GM21390 (cell line): ENCODE measurements at regions not wholly inside any gene's neighbourhood (a gene's known extent, or its start where the extent isn't known, plus 50 kb on each side); places are given as distances from the start of the nearest gene placed in this dataset.
"Not testable (repeated sequence)": the region's sequence is repeated elsewhere in the genome, so short reads cannot be mapped to it uniquely, and the experiment has no call there.

Experiments used
- ATAC-seq: cut with Tn5 transposase; IDR thresholded peaks from one replicate; pipeline ENCODE4 v1.9.1; 2021; ENCODE audit not compliant: unreplicated experiment

DNA sequence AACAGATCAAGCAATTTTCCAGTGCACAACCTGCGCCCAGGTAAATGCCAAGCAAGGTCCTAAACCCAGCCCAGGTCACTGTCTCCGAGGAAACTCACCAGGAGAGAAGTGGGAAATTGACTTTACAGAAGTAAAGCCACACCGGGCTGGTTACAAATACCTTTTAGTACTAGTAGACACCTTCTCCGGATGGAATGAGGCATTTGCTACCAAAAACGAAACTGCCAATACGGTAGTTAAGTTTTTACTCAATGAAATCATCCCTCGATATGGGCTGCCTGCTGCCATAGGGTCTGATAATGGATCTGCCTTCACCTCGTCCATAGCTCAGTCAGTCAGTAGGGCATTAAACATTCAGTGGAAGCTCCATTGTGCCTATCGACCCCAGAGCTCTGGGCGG, 459.0 kb upstream of the HTR1E start:
- not testable (repeated sequence) for ATAC-seq

DNA sequence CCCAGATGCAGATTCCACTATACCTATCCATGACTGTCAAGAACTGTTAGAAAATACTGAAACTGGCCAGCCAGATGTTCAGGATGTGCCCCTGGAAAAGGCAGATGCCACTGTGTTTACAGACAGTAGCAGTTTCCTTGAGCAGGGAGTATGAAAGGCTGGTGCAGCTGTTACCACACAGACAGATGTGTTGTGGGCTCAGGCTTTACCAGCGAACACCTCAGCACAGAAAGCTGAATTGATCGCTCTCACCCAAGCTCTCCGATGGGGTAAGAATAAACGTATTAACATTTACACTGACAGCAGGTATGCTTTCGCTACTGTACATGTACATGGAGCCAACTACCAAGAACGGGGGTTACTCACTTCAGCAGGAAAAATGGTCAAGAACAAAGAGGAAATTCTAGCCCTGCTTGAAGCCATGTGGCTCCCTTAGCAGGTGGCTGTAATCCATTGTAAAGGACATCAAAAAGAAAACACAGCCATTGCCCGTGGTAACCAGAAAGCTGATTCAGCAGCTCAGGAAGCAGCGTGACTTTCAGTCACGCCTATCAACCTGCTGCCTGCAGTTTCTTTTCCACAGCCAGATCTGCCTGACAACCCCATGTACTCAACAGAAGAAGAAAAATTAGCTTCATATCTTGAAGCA, 459.7 kb upstream of the HTR1E start:
- ATAC-seq = no peak

DNA sequence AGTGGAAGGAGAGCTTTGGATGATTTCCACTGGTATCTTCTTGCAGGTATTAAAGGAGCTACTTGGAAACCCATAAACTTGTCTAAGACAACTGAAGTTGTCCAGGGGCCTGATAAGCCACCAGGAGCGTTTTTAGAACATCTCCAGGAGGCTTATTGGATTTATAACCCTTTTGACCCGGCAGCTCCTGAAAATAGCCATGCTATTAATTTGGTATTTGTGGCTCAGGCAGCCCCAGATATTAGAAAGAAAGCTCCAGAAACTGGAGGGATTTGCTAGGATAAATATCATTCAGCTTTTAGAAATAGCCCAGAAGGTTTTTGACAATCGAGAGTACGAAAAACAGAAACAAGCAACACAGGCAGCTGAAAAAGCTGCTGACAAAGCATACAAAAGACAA, 461.0 kb upstream of the HTR1E start:
- ATAC-seq = no peak

- no peak for ATAC-seq
Measured at GRCh38 chr6:86474081-86474480, 463.2 kb upstream of the HTR1E start.

DNA sequence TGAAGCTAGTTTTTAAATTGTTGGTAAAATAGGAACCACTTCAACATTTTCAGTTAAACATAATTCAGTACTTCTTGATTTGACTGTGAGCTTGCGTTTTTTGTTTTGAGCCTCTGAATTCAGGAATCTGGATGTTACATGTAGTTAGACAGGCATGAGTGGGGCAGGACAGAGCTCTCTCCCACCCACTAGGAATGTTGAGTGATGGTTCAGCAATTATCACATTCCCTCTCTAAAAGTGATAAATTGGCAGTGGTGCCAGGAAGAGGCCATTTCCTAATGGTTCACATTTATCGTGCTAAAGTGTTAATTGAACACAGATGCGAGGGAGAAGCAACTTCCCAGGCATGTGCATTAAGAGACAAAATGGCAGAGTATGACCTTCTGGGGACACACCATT, 465.5 kb upstream of the HTR1E start:
- no peak for ATAC-seq

- no peak for ATAC-seq
Measured at GRCh38 chr6:86459978-86460377, 477.4 kb upstream of the HTR1E start.

DNA sequence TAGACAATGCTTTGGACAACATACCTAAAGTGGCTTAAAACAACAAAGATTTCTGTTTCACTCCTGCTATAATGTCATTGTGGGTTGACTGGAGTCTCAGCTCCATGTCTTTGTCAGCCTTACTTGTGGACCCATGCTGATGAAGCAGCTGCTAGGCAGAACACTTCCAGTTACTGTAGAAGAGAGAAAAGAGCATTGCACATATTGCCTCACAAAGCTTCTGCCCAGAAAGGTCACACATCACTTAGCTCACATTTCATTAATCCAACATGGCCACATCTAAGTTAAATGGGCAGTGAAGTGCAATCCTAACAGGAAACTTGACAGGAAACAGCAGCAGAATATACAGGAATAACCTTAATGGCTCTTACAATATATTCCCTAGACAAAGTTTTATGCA, 480.5 kb upstream of the HTR1E start:
- ATAC-seq = no peak

DNA sequence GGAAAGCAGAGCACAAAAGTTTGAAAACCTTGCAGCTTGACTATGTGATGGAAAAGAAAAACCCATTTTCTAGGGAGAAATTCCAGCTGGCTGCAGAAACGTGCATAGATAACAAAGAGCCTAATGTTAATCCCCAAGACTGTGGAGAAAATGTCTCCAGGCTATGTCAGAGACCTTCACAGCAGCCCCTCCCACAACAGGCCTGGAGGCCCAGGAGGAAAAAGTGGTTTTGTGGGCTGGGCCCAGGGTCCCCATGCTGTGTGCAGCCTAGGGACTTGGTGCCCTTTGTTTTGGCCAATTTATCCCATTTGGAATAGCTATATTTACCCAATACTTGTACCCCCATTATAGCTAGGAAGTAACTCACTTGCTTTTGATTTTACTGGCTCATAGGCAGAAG, 484.1 kb upstream of the HTR1E start:
- ATAC-seq = no peak

- no peak for ATAC-seq
Measured at GRCh38 chr6:86448398-86448797, 488.9 kb upstream of the HTR1E start.

- ATAC-seq = no peak
Measured at GRCh38 chr6:86440608-86441007, 496.7 kb upstream of the HTR1E start.

GRCh38 chr6:86423571-86423970, 513.8 kb upstream of the HTR1E start:
- ATAC-seq = no peak

DNA sequence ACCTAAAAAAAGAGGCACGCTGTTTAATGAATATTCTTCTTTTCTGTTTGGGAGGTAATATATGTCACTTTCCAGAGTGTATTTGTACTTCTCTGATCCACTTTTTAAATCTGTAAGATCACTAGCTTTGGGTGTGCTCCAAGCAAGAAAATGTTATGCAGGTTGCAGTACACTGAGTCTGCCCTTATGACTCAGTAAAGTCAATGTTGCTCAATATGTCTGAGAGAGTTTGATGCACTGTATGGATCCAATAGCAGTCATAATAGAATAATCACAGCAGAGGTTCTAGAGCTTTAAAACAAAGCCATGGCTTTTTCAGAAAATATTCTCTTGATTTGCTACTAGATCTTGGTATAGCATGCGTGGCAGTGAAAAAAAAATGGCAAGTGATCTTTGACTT, 525.3 kb upstream of the HTR1E start:
- no peak for ATAC-seq

DNA sequence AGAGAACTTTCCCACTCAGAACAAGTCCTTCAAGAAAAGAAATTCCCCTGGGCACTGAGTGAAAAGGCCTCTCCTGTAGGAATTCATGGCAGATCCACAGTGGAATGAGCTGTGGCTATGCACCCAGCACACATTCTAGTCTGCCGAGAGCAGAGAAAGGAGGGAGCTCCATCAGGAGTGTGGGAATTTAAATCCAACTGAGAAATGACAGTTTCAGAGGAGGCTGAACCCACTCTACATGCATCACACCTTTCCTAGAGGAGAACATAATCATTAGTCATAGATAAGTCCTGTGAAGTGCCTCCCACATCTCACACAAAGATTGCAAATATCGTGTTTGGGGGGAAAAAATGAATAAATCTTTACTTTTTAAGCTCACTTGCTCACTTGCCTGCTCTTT, 530.2 kb upstream of the HTR1E start:
- ATAC-seq = no peak

DNA sequence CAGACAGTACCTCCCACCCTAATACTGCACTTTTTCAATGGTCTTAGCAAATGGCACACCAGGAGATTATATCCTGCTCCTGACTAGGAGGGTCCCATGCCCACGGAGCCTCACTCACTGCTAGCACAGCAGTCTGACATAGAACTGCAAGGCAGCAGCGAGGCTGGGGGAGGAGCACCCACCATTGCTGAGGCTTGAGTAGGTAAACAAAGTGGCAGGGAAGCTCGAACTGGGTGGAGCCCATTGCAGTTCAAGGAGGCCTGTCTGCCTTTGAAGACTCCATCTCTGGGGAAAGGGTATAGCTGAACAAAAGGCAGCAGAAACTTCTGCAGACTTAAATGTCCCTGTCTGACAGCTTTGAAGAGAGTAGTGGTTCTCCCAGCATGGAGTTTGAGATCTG, 544.5 kb upstream of the HTR1E start:
- ATAC-seq = not testable (repeated sequence)

DNA sequence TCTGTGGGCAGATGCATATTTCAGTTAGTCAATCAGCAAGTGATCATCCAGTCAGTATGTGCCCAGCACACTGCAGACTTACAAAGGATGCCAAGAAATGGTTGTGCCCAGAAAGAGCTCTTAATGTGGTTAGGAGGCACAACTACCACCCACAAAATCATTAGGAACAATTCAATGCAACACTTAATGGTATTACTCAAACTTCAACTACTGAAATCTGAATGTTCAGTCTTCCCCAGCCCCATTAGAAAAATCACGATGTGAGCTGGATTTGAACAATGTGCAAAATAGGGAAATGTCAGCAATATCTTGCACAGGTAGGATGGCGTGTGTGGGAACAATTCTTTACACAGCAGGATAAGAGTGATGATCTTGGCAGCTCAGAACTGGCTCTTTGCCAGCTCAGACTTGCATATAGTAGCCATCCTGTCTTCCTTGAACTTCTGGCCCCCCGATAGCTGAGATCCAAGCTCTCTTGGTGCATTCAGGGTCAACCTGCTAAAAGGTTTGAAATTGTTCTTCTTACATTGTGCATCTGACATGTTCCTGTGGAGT, 556.7 kb upstream of the HTR1E start:
- no peak for ATAC-seq

GRCh38 chr6:86357877-86358276, 579.5 kb upstream of the HTR1E start:
- no peak for ATAC-seq

GRCh38 chr6:86355271-86355670, 582.1 kb upstream of the HTR1E start:
- ATAC-seq = no peak

- ATAC-seq = no peak
Measured at GRCh38 chr6:86331919-86332318, 605.4 kb upstream of the HTR1E start.

DNA sequence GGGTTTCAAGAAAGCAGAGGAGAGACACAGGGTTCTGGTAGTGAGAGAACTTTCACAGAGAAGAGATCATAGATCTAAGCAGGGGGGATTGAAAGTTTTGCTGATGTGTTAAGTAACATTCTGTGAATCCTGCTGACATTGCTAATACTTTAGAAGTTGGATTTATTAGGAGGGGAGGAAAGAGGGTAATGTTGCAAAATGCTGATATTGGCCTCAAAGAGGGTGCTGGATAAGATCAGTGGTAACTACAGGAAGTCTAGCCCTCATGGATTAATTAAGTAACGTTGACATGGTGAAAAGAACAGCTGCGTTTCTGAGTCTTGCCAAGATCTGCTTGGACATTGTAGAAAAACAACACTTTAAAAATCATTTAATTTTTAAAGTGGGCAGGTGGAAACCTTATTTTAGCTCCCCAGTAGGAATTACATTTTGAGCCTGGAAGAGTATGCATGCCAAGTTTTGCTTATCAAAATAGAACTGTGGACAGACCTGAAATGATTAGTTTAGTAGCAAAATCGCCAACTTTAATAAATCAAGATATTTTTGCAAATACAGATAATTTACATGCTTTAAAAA, 606.0 kb upstream of the HTR1E start:
- ATAC-seq = no peak

- ATAC-seq = no peak
Measured at GRCh38 chr6:86306210-86306609, 631.1 kb upstream of the HTR1E start.

DNA sequence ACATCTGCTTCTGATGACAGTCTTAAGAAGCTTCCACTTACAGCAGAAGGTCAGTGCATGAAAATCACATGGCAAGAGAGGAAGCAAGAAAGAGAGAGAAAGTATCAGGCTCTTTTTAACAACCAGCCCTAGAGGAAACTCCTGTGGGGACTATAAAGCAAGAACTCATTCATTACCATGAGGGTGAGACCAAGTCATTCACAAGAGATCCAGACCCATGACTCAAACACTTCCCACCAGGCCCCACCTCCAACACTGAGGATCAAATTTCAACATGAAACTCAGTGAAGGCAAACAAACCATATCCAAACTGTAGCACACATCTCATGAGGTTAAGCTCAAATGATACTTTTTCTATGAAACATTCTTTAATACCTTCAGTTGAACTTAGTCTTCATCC, 643.2 kb upstream of the SYNCRIP start:
- no peak for ATAC-seq

DNA sequence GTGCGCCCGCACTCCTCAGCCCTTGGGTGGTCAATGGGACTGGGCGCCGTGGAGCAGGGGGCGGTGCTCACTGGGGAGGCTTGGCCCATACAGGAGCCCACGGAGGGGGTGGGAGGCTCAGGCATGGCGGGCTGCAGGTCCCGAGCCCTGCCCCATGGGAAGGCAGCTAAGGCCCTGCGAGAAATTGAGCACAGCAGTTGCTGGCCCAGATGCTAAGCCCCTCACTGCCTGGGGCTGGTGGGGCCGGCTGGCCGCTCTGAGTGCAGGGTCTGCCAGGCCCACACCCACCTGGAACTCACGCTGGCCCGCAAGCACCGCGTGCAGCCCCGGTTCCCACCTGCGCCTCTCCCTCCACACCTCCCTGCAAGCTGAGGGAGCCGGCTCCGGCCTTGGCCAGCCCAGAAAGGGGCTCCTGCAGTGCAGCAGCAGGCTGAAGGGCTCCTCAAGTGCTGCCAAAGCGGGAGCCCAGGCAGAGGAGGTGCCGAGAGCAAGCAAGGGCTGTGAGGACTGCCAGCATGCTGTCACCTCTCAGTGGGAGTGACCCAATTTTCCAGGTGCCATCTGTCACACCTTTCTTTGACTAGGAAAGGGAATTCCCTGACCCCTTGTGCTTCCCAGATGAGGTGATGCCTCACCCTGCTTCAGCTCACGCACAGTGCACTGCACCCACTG, 642.3 kb upstream of the SYNCRIP start:
- ATAC-seq = not testable (repeated sequence)
